GM19463 (cell line): ENCODE measurements at regions not wholly inside any gene's neighbourhood (a gene's known extent, or its start where the extent isn't known, plus 50 kb on each side); places are given as distances from the start of the nearest gene placed in this dataset.

Experiments
- ATAC-seq: cut with Tn5 transposase; IDR thresholded peaks from one replicate; pipeline ENCODE4 v1.9.1; 2021; ENCODE audit warnings: mild to moderate bottlenecking, moderate library complexity; ENCODE audit not compliant: unreplicated experiment

DNA sequence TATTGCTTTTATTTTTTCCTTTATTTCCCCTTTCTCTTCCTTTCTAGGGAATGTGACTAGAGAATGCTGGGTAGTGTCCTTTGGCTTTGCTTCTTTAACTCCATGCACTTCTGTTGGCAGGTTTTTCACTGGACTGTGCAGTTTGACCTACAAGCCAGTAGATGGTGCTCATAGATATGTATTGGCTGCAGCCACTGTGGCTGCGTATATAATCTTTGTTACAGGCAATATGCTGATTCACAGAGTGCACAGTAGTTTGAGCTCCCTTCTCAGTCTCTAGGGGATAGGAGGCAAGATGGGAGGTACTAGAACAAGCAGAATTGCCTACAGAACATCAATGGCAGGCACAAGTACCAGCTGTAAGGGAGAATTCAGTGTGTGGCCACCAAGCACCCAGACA, 503.5 kb downstream of the LRFN5 start:
- ATAC-seq: no peak

DNA sequence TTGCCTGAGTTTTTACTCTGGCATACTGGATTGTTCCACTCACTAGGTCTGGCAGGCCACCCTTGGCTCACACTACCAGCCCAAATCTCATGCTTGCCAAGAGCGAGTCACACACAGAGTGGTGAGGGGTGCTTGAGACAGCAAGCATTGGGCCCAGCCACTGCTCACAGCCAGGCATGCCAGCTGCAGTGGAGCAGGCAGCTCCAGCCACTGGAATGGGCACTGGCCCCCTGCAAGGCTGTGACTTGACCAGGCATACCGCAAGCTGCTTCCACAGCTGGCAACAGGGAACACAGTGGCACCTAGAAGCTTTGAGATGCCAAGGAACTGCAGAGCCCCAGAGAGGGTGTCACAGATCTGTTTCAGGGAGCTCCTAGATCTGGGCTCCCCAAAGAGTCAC, 488.5 kb downstream of the LRFN5 start:
- ATAC-seq: no peak

DNA sequence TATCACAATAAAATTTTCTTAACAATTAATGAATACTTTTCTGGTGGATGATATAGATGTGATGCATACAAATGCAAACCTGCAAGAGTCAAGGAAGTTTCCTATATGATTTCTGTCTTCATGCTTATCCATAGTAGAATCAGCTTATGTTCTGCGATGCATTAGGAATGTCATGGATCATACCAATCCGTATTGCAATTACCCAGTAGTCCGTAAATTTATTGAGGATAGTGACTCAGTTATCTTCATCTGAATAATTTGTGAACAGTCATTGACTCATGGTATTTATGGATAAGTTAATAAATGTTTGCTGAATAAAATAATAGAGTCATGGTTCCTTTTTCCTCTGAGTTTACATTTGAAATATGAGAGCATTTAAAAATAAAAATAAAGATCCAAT, 483.4 kb downstream of the LRFN5 start:
- ATAC-seq: no peak

DNA sequence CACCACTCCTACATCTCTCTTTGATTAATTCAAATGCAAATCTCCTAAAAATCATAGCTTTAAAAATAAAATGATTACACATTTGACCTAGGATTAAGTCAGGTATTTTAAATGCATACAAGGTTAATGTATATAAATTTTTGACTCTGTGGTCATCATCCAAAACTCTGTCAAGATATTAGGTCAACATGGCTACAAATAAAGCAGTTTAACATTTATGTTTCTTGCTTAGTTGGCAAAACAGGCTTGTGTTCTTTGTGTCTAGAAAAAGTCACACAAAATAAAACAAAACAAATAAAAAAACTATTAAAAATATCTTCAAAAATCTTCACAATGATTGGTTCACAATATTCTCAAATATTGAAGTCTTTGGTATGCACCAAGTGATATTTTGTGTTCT, 473.2 kb downstream of the LRFN5 start:
- no peak for ATAC-seq

DNA sequence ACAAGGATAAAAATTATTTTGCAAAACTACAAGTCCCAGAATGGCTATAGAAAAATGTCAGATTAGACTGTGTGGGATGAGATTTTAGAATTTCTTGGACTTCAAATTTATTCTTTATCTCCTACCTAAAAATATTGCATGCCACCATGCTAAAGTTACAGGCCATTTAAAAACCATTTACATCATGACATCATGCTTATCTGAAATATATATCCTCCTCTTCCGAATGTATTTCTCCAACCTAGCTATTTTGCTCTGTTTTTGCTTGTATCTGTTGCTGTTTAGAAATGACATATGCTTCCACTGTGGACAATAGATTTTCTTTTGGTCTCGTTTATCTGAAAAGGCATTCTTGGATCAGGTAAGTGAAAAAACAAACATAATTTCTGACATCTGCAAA, 471.7 kb downstream of the LRFN5 start:
- no peak for ATAC-seq

DNA sequence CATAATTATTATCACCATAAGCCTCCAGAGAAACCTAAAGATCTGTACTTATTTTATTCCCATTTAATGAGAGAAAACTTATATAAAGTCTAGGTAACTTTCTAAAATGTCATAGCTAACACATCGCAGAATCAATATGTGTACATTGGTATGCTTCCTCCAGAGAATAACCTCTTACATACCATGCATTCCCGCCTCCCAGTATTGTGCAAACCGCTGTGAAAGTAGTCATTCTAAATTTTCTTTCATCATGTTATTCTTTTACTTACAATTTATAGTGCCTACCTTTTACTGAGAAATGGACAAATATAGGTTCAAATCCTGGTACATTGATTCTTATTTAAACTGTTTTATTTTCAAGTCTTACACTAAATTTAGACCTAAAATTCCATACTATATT, 463.4 kb downstream of the LRFN5 start:
- no peak for ATAC-seq

DNA sequence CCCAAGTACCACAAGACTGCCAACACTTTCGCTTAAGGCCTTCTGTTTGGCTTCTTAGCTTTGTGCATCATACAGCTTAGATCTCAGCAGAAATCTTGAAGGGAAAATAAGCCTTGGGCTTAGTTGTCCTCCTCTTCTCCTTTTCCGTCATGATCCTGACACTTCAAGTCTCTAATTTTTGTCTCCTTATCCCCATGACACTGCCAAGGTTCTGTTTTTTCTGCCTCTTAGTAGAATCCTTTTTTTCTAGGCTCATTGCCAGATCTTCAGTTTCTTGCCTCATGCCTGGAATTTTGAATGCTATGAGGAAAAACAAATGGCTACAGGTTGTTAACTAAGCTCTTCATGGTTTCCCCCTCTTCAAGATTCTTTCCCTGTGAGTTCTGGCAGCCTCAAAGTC, 450.4 kb downstream of the LRFN5 start:
- no peak for ATAC-seq

DNA sequence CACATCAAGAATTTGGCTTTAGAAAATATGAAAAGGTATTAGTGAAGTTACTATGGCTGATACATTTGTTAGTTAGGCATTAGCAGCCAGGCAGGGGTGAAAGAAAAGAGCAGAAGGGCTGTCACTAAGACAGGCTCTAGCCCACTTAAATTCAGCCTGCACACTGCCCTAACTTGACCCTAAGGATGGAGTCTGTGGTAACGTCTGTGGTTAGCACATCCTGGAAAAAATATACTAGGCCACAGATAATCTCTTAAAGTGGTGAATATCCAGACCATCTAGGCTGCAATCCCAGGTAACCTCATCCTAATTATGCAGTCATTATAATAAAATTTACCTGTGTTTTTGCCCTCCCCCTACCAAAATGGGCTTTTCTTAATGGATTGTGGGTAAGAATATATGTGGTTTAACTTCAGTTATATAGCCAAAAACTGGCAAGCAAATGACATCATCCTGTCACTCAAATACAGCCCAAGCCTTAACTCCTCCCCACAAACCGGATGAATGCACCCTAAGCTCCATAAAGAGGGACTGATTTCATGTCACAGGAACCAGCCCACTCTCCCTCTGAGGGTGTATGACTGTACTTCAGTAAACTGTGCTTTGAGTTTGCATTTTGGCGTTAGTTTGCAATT, 440.9 kb downstream of the LRFN5 start:
- no peak for ATAC-seq

DNA sequence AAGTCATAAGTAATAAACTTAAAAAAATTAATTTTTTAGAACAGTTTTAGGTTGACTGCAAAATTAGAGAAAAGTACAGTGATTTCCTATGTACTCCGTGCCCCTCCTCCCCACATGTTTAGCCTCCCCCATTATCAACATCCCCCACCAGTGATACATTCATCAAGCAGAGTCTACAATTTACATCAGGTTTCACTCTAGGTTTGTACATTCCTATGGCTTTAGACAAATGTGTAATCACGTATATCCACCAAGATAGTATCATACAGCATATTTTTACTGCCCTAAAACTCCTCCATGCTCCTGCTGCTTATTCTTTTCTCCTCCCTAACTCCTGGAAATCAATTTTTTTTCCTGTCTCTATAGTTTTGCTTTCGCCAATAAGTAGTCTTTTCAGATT, 438.7 kb downstream of the LRFN5 start:
- no peak for ATAC-seq

DNA sequence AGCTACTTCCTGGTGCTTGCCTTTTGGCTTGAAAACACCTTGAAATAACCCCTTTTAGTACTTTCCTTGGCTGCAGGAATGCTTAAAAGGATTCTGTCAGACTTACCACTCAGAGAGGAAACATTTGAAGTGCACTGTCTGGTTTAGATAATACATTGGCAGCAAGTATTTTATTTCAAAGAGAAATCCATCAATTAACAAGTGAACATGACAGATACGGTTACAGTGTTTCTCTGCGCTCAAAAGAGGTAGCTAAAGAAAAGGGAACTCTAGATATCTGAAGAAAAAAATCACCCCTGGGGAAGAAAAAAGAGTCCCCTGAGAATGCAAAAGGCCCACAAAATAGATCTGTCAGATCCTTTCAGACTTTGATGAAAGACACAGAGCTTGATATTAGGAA, 421.9 kb downstream of the LRFN5 start:
- no peak for ATAC-seq

GRCh38 chr14:42027271-42027670, 420.6 kb downstream of the LRFN5 start:
- no peak for ATAC-seq

- no peak for ATAC-seq
These were observed 416.8 kb downstream of the LRFN5 start for GRCh38 chr14:42023452-42023851.

GRCh38 chr14:42014301-42014700, 407.6 kb downstream of the LRFN5 start:
- ATAC-seq: no peak

DNA sequence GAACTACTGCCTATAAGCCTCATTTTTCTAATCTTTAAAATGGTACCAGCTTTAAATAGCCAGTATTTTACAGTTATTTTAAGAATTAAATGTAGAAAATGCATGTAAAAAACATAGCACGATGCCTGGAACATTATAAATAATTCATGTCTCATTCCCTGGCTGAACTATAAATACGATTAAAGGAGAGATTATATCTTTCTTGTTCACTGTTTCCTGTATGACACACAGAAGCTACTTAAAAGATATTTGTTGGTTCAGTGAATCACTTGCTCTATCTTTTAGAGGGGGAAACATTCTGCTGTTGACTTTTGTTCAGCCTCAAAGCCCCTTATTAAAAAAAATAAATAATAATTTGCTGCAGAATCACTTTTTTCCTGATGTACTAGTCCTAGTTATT, 406.9 kb downstream of the LRFN5 start:
- no peak for ATAC-seq

DNA sequence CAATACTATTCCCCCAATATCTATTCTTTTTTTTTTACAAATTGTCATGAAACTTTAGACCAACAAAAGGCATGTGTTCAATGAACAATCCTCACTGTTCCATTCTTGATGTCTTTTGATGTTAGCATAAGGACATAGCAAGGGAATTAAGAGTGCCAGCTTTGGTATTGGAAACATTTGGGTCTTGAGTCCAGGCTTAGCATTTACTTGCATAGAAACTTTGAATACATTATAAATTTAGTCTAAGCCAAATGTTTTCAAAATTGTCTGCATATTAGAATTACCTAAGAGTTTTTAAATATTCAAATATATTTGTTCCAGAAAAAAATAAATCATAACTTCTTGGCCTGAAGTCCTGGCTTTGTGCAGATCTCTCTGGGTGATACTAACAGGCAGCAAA, 406.5 kb downstream of the LRFN5 start:
- no peak for ATAC-seq

DNA sequence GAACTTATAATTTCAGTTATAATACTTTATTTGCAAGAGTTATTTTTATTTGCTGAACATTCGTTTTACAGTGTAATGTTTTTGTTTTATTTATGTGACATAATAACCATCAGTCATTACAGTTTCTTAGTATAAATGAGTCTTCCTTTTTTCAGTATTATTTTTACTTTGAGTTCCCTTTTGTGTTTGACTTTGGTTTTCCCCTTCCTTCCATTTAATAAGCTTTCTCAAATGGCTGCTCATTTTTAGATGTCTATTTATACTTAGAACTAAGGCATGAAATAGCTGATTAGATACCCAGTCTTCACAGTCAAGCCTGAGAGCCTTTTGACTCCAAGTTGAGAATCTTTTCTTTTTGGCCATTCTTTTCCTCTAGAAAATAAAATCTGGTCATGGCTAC, 404.5 kb downstream of the LRFN5 start:
- ATAC-seq: no peak

GRCh38 chr14:42004321-42004720, 397.6 kb downstream of the LRFN5 start:
- ATAC-seq: no peak

- ATAC-seq: no peak
These were observed 395.5 kb downstream of the LRFN5 start for GRCh38 chr14:42002141-42002540.

- no peak for ATAC-seq
These were observed 394.8 kb downstream of the LRFN5 start for GRCh38 chr14:42001431-42001830.

DNA sequence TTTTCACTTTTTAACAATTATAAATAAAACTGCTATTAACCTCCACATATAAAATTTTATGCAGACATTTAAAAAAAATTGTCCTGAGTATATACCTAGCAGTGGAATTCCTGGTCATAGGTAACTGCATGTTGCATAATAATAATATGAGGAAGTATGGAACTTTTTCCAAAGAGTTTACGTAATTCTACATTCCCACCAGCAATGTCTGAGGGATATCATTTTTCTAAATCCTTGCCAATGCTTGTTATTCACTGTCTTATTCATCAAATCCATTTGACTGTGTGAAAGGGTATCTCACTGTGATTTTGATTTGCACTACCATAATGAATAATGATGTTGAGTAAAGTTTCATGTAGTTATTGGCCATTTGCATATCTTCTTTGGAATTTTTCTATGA, 393.8 kb downstream of the LRFN5 start:
- no peak for ATAC-seq

DNA sequence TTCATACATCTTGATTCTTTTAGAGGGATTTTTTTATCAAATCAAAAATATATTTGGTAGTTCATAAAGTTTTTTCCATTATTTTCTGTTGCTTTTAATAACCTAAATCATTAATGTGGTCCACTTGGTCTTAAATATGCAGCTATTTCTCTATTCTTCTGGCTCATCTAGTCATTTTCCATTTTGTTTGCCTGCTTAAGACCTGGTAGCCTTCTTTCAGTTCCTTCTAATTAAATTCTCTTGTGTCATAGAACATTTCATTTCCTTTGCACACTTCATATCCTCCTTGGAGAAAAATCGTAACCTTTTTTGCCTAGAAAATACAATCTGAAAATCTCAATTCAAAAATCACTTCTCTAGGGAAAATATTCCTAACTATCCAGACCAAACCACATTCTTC, 387.0 kb downstream of the LRFN5 start:
- ATAC-seq: no peak

- no peak for ATAC-seq
These were observed 380.0 kb downstream of the LRFN5 start for GRCh38 chr14:41986700-41987099.

DNA sequence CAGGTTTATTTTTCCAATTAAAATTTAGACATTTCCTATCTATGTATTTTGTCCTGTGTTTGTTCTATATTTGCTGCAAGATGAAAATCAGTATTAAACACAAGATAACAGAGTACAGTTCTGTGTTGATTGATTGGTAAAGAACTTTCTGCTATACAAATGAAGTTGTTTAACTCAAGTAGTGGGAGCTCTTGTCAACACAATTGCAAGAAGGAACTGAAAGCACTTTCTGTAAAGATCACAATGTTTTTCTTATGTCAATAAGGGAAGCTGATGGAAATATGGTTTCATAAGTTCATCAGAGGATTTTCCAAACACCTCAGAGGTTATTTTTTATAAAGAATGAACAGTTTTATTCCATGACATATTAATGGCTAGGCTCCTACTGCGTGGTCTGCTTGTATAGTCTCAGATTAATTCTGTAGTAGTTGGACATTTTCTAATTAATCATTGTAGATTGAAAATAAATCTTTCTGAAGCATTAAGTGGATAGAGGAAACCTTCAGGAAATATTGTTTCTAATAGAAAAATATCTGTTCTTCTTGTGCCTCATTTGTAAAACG, 379.5 kb downstream of the LRFN5 start:
- ATAC-seq: no peak
